ENCODE measurements at regions not wholly inside any gene's neighbourhood (a gene's known extent, or its start where the extent isn't known, plus 50 kb on each side); places are given as distances from the start of the nearest gene placed in this dataset.

DNA sequence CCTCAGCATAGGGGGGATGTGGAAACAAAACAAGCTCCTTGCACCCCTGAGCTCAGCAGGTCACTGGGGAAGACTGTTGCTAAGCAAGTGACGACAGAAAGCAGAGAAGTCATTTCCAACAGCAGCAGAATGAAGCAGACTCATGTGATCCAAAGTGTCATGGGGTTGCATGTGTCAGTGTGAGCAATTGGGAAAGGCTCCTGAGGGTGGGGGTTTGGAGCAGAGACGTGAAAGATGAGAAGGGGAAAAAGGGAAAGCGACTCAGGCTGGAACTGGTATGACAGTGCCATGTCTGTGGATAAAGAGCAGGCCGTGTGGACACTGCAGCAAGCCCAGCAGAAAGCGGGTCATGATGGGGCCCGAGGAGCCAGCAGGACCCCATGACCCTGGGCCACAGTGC, 363.9 kb downstream of the PREX1 start:
- DNase-seq (ENCODE audit: low spot score) = peak; percentile 17

DNA sequence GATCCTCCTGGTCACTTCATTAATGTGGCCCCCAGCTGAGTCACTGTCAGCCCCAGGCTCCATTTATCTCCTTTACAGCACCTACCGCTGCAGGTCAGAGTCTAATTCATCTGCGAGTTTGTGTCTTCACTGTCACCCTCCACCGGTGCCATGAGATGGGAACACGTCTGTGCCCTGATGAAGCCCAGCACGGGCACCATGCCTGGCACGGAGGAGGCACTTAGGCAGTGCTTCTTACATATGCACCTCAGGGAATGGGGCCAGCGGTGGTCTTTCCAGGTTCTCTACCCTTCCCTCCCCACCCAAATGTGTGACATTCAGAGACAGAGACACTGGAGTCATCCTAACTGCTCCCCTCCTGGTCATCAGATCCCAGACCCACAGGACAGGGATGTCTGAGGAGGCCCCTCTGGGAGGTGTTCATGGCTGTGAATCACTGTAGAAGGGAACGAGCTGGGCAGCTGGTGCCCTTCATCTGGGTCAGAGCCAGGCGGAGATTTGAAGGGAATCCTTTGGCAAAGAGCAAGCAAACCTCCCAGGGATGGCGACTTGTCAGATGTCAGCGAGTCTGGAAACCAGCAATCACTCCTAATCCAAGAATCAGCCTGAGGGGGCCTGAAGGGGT, 364.6 kb downstream of the PREX1 start:
- DNase-seq (ENCODE audit: low spot score) = no peak

DNA sequence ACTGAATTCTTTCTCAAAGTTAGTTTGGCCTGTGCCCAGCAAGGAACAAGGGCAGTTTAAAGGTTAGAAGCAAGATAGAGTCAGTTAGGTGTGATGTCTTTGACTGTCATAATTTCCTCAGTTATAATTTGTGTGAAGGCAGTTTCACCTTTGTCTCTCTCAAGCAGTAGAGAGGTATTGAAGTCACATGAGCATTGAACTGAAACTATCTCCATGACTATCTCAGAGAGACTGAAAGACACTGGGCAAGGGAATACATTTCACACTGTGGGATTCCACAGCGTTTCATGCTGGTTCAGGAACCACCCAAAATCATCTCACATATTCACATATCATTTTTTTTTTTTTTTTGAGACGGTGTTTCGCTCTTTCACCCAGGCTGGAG, 366.1 kb downstream of the PREX1 start:
- no peak for DNase-seq (ENCODE audit: low spot score)

DNA sequence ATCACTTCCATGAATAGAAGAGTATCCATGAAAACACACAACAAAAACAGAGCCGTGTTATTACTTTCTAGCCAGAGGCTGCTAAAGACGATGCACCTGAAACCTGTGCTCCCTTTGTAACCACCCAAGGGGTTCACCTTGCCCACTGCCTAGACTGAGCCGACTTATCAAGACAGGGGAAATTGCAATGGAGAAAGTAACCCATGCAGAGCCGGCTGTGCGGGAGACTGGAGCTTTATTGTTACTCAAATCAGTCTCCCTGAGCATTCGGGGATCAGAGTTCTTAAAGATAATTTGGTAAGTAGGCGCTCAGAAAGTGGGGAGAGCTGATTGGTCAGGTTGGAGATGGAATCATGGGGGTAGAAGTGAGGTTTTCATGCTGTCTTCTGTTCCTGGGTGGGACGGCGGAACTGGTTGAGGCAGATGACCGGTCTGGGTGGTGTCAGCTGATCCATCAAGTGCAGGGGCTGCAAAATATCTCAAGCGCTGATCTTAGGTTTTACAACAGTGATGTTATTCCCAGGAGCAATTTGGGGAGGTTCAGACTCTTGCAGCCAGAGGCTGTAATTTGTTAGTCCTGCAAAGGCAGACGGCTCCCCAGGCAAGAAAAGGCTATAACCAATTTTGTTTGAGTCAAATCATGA, 366.6 kb downstream of the PREX1 start:
- no peak for DNase-seq (ENCODE audit: low spot score)

DNA sequence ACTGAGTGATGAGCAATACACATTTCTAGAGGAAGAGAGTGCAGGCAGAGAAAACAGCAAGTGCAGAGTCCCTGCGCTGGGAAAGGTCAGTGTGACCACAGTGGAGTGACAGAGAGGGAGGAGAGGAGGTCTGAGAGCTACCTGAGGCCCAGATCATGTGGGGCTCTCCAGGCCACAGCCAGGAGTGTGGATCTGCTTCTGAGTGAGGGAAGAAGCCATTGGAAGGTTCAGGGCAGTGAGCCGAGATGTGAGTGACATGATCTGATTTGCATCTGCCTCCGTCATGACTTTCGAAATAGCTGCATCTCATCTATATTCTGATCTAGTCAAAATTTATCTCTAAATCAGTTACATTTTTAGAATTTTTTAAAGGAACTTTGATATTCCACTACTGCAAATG, 367.1 kb downstream of the PREX1 start:
- DNase-seq (ENCODE audit: low spot score) = no peak

DNA sequence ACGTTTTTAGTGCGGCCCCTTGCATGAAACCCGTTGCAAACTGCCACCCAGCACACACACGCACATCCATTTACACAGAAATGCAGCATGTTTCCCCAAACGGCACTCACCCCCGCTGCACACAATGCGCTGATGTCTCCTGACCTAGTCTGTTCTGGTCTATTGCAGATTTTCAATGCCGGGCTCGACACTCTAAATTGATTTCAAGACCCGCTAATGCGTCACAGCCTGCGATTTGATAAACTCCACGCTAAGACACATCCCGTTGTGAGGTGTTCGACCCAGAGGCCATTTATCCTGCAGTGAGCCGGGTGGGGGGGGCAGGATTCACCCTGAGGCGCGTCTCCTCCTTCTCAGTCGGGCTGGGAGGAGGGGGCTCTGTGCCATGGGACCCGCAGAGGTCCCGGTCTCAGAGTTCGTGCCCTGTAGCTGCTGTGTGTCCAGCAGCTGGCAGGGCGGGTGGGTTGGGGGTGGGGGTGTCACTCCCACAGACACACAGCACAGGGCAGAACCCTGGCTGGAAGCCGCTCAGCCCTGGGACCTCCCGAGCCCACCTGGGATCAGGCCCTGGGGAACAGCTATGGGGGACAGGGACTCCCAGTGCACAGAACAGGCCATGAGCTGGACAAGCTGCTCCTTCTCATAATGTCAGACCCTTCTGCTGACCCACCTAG, 367.9 kb downstream of the PREX1 start:
- DNase-seq (ENCODE audit: low spot score) = no peak

DNA sequence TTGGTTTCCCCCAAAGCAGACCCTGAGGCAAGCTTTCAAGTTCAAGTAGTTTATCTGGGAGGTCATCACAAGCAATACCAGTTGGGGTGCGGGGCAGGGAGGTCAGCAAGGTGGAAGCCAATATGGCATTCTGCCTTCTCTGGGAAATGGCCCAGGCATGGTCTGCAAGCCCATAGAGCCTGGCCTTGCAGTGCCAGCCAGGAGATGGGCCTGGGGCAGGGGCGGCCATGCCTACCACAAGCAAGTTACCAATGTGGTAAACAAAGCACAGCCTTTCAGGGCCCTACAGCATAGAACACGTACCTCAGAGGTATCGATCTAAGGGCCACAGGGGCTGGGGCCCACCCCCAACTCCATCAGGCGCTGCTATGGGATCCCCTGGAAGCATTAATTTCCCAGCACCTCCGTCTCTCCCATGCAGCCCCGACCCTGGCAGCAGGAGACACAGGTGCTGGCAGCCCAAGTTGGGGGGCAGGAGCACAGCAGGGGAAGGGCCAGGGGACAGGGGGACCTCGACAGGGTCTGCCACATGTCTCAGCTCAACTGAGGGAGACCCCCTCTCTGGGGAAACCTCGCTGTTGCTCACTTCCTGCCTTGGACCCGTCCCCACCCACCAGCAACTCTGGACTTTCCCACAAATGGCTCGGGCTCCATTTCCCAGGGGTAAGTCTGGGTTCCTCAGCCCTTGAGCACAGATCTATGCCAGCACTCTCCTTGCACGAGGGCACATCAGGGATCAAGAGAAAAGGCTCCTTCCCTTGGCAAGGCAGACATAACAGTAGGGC, 369.0 kb downstream of the PREX1 start:
- DNase-seq (ENCODE audit: low spot score) = no peak

DNA sequence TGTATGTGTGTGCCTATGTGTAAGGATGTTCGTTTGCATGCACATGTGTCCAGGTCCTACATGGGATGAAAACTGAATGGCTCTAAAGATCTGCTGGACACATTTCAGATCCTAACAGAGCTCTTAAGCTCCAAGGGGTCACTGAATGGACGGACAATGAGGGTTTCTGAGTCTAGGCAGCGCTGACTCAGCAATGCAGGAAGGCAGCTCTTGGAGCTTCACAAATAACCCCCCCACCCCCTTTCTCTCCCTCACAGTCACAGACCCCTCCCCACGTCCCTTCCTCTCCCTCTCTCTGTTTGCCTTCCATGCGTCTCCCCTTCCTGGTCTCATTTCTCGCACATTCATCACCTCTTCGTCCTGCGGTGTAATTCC, 369.8 kb downstream of the PREX1 start:
- no peak for DNase-seq (ENCODE audit: low spot score)

DNA sequence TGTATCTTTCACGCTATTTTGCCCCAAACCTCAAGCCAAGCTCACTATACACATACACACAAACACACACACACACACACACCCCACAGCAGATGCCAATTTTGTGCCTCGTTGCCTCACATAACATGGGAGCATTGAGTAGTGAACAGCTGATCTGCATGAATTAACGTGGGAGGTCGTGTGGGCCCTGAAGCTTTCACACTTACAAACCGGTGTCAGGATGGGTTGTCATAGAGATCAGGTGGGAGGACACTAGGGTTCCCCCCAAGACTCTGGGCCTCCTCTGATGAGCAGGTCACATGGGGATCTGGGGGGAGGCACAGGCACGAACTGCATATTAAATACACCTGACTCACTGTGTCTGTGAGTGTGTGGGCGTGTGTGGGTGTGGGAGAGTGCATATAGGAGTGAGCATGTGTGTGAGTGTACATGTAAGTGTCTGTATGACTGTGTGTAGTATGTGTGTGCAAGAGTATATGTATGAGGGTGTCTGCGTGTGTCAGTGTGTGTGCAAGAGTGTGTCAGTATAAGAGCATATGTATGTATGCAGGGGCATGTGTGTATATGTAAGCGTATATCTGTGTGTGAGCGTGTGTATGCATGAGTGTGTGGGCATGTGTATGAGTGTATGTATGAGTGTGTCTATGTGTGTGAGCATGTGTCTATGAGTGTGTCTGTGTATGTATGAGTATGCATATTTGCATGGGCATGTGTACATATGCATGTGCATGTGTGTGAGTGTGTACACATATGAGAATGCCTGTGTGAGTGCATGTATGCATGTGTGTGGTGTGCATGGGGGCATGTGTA, 370.4 kb downstream of the PREX1 start:
- DNase-seq (ENCODE audit: low spot score) = peak; percentile 59

DNA sequence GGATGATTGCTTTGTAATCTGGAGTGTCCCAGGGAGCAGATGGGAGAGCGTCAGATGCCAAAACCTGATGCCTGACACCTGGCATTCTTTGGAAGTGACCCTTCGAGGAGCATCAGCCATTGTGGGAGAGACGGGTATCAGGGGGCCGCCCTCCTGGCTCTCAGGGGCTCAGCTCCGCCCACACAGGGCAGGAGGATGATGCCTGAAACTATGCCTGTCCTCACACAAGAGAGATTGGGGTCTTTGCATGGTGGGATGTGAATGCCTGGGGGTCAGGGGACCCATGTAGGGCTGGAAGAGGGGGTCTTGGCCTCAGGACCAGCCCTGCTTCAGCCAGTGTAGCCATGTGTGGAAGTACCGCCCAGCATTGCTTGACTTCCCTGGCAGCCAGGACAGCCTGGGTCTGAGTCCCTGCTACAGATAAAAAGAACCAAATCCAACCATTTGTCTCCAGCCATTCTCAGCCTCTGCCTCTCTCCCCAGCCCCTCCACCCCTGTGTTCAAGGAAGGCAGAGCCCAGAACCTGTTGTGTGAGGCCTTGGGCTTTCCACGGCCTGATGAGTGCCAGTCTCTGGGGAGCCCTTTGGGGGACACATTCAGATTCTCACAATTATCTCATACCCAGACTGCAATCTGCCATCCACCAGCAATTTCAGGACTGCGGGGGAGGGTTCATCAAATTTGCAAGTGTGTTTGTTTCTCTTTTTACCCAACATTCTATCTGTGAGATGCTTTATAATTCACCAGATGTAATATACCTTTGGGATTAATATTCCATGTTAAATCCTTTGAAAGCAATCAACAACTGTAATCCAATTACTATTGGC, 371.2 kb downstream of the PREX1 start:
- DNase-seq (ENCODE audit: low spot score) = no peak

DNA sequence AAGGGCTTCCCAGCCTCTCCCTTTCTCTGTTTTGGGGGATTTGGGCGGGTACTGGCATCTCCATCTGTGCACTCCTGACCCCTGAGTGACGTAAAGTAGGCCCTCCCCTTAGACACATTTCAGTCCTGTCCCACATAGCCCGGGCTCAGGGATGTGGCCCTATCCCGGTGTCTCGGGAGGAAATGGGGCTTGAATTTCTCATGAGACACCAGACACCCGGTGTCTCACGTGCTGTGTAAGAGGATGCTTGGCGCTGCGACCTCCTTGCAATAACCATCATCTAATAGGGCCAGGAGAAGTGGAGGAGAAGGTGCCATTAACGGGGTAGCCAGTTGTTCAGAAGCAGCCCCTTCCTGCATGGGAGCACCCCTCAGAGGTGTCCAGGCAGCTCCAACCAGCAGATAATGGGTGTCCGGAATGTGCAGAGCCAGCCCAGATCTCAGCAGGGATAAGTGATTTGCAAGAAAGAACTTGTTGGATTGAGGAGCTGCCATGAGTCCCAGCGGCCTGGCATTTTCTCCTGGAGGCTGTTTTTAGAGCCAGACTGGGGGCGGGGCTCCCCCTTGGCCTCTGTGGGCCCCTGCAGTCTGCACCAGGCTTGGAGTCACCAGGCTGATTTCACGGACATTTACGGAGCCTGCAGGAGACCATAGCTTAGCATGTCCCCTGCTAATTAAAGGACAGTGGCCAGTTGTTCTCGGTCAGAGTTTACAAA, 372.0 kb downstream of the PREX1 start:
- peak; percentile 21 for DNase-seq (ENCODE audit: low spot score)

DNA sequence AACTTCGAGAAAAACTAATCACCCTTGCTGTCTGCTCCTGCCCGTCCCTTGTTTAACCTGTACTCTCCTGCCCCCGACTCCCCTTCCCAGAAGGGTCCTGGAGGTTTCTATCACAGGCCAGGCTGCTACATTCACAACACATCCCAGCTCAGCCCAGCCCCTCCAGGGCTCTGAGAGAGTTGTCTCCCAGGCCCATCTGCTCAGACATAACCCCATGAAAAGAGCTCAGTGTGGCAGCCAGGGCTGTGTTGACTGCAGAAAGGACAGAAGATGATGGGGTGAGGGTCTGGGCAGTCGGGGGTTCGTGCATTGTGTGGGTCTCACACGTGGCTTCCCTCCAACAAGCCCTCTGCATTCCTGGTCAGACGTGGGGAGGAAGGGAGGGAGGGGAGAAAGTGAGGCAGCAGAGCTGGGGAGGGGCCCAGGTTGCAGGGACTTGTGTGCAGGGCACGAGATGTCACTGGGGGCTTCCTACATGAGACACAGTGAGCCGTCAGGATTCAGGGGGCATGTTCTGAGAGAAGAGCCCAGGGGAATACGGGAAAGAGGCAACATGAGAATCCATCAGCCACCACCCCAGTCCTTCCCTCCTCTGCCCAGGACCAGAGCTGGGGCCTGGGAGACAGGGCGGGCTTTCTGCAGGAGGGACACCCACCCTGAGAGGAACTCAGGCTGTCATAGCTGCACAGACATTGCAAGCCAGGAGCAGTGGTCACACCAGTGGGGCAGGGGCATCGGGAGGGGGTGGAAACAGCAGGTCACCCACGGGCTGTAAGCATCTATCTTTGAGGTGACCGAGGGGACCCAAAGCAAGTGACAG, 372.9 kb downstream of the PREX1 start:
- no peak for DNase-seq (ENCODE audit: low spot score)

DNA sequence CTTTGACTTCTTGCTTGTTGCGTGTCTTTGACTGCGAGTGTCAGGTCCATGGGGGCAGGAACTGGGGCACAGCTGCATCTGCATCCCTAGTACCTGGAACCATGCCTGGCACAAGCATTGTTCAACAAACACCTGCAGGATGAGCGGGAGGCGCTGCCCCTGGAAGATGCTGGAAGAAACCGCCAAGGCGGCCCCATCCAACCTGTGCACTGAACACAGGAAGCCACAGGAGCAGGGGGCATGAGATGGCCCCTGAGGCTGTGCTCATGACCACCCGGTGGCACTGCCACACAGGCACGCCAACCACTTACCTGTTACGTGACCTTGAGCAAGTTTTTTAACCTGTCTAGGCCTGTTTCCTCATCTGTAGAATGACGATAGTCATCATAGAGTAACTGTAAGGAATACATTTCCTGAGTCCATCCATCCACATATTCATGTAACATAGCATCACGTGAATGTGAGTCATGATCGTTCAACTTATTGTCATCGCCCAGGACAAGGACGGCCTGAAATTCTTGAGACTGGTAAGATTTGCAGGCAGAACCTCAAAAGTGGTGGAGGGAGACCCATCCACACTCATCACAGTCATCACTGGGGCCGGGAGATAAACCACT, 374.2 kb downstream of the PREX1 start:
- DNase-seq (ENCODE audit: low spot score) = no peak

DNA sequence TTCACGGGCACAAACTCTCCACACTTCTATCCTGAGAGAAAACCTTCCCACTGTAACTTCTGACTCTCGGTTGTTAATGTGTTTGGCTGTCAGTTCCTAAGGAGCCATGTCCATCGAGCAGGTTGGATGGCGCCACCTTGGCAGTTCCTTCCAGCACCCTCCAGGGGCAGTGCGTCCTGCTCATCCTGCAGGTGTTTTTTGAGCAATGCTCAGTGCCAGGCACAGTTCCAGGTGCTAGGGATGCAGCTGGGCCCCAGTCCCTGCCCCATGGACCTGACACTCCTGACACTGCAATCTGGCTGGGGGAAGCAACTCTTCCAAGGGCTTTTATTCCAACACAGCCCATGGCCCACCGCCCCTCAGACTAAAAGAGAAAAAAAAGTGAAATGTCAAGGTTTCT, 376.4 kb downstream of the PREX1 start:
- no peak for DNase-seq (ENCODE audit: low spot score)

DNA sequence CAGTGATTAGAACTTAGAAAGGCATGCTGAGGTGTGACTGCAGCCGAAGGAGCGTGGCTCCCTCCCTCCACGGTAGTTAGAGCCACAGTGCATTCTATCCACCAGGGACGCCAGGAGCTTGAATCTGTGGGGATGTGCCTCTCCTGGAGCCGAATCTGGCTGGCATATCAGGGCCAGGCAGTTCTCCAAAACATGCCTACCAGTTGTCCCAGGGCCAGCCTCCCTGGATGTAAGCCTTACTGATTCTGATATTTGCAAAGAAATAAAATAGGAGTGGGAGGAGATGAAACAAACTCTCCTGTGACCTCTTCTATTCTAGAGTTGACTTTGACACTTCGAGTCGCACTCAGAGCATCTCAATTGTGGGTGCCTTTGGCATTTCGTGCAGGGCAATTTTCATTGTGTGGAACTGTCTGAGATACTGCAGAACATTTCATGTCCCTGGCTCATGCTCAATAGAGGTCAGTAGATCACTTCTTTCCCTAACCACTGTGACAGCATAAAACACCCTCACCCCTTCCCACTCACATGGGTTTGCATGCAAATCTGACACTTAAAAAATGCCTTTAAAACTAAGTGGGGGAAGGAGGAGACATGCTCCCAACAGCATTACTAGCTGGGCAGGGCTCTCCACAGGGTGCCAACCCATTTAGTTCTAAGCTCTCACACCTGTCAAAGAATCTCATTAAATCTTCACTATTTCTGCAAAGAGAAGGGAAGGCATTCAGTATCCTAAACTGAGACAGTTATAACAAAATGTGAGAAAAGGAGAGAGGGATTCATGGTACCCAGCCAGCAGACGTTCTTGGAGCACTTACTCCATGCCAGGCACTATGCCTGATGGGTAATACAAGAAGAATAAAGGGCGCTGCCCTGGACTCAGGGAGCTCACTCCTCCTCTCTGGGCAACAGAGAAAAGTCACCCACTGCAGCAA, 378.9 kb downstream of the PREX1 start:
- peak; percentile 63 for DNase-seq (ENCODE audit: low spot score)

DNA sequence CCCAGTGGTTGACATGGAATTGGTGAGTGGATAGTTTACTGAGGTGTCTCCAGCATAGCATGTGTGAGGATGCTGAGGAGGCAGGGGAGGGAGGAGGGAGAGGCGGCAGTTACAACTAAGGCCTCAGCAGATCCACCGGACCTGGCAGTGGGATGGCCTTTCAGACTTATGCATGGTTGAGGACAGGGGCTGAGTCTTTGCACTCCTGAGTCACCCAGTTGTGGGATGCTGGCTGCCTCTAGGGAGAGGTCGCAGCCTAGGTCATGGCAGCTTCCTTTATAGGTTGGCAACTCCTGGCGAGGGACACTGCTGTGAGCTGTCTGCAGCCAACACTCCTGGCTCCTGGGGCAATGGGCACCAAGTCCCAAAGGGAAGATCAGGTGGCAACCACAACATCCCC, 380.3 kb downstream of the PREX1 start:
- DNase-seq (ENCODE audit: low spot score) = no peak

DNA sequence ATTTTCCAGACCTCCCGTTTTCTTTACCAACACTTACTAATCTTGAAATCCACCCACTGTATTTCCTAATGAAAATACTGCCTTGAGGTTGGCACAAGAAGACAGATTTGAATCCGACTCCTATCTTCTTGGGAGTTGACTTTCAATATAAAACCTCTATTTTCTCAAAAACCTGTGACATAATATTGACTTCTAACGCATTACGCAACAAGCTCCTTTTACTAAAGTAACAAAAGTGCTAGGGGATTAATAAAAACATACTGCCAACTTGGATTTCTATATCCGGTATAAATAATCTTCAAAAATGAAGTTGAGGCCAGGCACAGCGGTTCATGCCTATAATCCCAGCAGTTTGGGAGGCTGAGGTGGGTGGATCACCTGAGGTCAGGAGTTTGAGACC, 382.0 kb downstream of the PREX1 start:
- no peak for DNase-seq (ENCODE audit: low spot score)

DNA sequence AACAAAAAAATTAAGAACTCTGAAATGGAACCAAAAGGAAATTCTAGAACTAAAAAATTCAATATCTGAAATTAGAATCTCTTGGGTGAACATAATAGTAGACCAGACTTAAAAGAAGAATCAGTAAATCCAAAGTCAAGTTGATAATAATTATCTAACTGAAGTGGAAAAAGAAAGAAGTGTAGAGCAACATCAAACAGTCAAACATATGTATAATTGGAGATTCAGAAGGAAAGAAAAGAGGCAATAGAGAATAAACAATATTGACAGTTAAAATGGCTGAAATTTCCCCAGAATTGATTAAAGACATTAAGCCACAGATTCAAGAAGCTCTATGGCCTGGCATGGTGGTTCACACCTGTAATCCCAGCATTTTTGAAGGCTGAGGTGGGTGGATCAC, 383.6 kb downstream of the PREX1 start:
- DNase-seq (ENCODE audit: low spot score) = no peak
